AG09309 (cell line): ENCODE measurements at regions not wholly inside any gene's neighbourhood (a gene's known extent, or its start where the extent isn't known, plus 50 kb on each side); places are given as distances from the start of the nearest gene placed in this dataset.

Experiments
- DNase-seq: peaks from one replicate; pipeline ENCODE4 v3.0.0-alpha.2; 2010; ENCODE audit warnings: low read depth
- H3K4me3 ChIP-seq: 2 replicates; pipeline ENCODE4 v1.5.1; 2011; ENCODE audit warnings: mild to moderate bottlenecking, low read depth, low read length, moderate library complexity; ENCODE audit not compliant: control insufficient read depth
- CTCF ChIP-seq: IDR thresholded peaks from 2 replicates; pipeline ENCODE4 v1.5.1; 2011; ENCODE audit warnings: mild to moderate bottlenecking, low read depth, low read length, inconsistent platforms; ENCODE audit not compliant: insufficient read depth, control insufficient read depth; ENCODE audit errors: missing control alignments

- peak overlapping the region; percentile 35 for H3K4me3 ChIP-seq
- DNase-seq: no peak
These were observed 118.2 kb upstream of the KIT start for GRCh38 chr4:54539500-54540029.

DNA sequence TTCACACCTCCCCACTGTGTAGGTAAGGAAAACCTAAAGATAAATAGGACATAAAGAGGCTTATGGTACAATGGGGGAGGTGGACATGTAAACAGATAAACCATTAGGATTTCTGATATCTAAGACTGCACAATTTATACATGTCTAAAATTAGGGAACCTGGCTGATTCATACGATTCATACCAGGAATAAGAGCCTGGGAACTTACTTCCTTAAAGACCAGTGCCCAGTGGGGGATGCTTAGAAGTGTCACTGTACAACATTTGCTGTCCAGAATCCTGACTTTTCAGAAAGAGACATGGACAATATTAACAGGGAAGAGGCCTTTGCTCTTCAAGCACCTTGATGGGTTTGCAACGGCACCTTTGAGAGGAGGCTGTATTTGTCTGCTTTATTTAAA is 116.8 kb upstream of the KIT start:
- TF ChIP-seq CTCF: no peak
- no peak for DNase-seq
- H3K4me3 ChIP-seq: no peak overlapping the region

More at GRCh38 chr4:54539500-54540029, 118.2 kb upstream of the KIT start:
- TF ChIP-seq CTCF: peak; percentile 5

DNA sequence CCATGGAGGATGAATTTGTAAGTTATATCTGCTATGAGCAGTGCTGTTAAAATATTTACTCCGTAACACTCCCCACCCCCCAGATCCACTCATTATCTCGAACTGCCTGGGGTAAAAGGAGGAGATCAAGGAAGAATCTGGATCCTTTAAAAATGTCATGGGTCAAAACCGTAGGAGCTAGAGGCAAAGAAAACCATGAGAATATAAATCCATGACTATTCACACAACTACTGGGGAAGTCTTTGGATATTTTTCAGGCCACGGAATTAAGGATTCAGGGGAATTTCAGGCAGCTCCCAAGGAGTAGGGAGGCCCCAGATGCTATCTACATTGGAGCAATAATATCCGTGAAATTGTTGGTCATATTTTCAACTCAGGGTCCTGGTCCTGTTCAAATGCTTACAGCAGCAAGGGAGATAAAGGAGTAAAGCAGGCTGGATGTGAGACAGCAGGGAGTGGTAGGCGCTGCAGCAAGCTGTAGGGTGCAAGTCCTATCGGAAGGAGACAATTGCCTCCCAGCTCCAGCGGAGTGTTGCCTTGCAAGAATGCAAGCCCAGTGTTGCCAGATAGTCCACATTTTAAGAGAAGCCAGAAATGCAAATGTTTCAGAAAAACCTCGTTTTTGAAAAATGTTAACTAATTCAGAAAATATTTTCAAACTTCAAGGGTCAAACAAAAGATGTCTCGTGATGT is 116.2 kb upstream of the KIT start:
- no peak overlapping the region for H3K4me3 ChIP-seq
- TF ChIP-seq CTCF: no peak
- no peak for DNase-seq

DNA sequence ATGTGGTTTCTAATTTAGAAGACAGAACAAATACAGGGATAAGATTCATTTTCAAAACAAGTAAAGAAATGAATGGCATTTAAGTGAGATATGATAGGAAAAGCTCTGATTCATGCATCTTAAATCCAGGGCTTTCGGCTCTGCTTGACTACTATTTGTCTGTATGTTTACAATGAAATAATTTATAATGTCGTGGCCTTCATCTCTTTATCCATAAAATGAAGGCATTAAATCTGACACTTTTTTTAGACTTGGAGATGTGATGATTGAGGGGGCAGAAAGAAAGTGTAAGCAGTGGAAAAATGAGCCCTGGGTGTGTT is 115.7 kb upstream of the KIT start:
- H3K4me3 ChIP-seq: no peak overlapping the region
- no peak for DNase-seq
- no peak for TF ChIP-seq CTCF

GRCh38 chr4:54542540-54543041 is 115.2 kb upstream of the KIT start:
- no peak for DNase-seq
- H3K4me3 ChIP-seq: no peak overlapping the region
- no peak for TF ChIP-seq CTCF

DNA sequence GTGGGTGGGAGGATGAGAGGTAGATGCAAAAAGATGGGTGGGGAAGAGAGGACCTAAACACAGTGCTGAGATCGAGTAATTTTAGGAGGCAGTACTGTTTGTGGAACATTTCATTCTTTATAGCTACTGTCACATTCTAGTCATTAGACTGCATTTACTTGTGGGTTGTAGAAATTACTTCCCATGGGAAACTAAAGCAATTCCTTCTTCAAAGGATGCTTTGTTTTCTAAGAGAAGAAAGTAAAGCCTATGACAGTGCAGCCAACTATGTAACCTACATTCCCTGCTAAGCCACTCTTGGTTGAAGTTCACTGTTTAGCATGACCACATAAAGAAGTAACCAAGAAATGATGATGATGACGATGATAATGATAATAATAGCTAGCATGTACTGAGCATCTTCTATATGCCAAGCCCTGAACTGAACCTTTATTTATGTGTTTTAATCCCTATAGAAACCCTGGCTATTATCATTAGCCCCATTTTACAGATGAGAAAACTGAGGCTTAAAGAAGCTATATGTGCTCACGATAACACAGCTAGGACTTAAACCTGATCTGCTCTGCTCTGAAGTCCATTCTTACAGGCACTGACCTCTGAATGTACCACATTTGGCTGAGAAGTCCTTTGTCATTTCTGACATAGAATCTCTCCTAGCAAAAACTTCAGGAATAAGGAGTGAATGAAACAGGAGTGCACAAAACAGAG is 114.5 kb upstream of the KIT start:
- no peak overlapping the region for H3K4me3 ChIP-seq
- TF ChIP-seq CTCF: no peak
- DNase-seq: peak; percentile 83
